GM21515 (cell line): ENCODE measurements at regions not wholly inside any gene's neighbourhood (a gene's known extent, or its start where the extent isn't known, plus 50 kb on each side); places are given as distances from the start of the nearest gene placed in this dataset.
A peak's percentile ranks its signal among the peaks of the same experiment; 100 is the strongest.
"Not testable (repeated sequence)": the region's sequence is repeated elsewhere in the genome, so short reads cannot be mapped to it uniquely, and the experiment has no call there.

Experiments
- ATAC-seq: cut with Tn5 transposase; IDR thresholded peaks from one replicate; pipeline ENCODE4 v1.9.1; 2021; ENCODE audit not compliant: unreplicated experiment

DNA sequence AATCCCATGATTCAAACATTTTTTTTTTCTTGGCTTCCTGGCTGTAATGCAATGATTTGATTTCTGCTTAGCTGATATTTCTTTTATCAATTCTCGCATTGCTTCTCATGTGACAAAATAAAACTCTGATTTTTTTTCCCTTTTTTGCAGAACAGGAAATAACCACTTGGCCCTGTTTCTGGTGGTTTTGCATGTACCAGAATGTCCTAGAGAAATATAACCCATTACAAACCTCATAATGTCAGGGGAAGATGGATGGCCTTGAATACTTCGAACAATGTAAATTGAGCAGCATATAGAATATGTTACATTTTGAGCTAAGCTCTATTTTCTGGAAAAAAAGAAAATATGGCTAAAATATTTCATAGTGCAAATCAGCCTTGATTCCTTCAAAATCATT is 275.6 kb downstream of the RAP2B start:
- no peak for ATAC-seq

DNA sequence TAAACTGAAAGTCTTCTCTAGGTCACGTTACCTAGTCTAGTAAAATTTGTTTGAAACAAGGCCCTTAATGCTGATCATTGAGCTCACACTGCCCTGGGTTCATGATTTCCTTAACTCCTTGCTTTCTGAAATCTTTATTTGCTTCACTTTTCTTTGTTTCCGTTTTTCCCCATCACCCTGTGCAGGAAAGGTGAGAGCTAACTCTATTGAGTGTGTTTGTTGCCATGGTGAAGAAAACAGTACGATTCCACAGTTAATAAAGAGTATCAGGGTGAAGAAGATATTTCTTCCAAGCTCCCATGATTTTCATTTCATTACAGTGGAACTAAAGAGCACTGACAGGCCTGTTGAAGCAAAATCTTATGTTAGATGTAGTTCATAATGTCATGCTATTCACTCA is 276.2 kb downstream of the RAP2B start:
- ATAC-seq, result no peak

DNA sequence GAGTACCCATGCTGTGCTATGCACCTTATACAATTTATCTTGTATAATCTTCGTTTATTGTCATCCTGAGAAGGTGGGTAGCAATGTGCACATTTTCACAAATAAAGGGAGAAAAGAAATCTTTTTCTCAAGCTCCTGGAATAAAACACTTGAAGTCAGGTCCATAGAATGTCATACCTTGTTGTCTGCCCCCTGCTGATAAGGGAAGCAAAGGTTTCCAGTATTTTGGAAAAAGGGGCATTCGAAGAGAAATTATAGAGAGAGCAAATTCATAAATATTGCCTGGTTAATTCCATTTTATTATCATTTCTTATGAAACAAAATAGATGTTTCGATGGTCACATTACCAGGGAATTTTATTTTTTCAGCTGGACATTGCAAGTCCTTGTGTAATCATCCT is 277.8 kb downstream of the RAP2B start:
- no peak for ATAC-seq

DNA sequence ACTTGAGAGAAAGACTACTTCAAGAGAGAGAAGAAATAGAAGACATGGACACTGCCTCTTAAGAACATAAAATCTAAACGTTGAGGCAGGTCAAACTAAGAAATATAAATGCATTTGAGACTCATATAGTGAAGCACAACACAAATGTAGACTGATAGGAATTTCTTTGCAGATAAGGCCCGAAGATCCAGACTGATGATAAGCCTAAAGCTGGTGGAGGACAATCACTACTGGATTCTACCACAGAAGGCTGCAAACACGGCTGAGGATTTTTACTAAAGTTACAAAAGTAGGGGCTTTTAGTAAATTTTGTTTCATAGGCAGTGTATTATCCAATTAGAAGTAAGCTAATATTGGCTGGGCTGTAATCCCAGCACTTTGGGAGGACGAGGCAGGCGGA is 278.3 kb downstream of the RAP2B start:
- ATAC-seq, result no peak

DNA sequence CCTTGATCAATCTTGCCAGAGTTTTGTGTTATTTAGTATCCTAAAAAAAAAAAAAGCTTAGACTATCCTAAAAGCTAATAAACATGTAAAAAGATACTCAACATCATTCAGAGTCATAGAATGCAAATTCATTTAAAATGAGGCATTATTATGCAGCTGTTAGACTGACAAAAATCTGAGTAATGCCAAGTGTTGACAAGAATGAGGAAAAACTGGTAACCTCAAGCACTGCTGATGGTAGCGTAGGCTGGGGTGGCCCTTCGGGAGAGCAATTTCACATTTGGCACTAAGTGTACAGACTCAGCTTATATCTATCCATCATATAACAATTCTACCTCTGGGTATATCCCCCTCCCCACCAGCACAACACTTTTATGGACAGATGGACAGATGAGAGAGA is 280.4 kb downstream of the RAP2B start:
- no peak for ATAC-seq

DNA sequence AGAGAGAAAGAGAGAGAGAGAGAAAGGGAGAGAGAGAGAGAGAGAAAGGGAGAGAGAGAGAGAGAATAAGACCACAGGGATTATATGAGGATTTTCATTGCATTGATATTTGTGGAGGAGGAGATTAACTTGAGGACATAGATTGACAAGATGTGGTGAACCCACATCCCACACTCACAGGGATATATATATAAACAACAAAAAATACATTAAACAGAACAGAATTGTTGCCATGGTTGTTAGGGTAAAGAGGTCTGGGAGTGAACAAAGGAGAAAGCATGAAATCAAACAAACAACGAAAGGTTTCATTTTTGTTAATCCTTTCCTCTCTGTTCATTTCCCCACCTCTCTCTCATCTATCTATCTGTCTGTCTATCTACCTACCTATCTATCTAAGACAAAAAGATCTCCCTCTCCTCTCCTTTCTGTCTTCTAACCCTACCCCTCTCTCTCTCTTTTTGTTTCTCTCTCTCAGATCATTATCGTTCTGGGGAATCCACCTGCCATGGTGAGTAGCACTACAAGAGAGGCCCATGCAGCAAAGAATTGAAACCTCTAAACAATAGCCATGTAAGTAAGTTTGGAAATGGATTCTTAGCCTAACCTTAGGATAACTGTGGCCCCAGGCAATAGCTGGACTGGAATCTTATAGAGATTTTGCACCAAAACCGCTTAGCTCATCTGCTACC is 280.9 kb downstream of the RAP2B start:
- no peak for ATAC-seq

DNA sequence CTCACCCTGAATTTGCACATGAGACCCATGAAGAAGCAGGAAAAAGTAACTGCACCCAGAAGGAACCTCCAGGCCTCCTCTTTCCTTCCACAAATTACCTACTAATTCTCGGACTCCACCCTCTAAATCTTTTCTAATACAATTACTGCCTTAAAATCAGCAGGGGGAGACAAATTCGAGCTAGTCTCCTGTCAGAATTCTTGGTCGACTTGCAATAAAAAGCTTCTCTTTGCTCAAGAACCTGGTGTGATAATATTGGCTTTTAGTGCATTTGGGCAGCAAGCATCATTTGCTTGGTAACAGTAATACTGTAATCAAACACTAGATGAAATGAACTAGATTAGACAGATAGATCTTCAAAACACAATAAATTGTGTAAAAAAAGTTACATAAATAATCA is 281.9 kb downstream of the RAP2B start:
- ATAC-seq, result no peak

DNA sequence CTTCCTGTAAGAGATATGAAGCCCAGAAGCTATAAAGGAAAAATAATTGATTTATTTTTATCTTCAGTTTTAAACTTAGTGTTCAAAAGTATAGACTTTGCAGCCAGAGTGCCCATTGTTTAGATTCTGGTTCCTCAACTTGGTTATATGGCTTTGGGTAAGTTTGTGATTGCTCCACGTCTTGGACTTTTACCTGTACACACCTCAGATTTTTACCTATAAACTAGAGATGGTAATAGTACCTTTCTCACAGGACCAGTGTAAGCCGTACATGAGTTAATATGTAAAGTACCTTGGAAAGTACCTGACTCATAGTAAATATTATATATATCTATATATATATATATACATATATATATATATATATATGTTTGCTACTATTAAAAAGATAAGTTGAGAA is 283.8 kb downstream of the RAP2B start:
- ATAC-seq, result no peak

DNA sequence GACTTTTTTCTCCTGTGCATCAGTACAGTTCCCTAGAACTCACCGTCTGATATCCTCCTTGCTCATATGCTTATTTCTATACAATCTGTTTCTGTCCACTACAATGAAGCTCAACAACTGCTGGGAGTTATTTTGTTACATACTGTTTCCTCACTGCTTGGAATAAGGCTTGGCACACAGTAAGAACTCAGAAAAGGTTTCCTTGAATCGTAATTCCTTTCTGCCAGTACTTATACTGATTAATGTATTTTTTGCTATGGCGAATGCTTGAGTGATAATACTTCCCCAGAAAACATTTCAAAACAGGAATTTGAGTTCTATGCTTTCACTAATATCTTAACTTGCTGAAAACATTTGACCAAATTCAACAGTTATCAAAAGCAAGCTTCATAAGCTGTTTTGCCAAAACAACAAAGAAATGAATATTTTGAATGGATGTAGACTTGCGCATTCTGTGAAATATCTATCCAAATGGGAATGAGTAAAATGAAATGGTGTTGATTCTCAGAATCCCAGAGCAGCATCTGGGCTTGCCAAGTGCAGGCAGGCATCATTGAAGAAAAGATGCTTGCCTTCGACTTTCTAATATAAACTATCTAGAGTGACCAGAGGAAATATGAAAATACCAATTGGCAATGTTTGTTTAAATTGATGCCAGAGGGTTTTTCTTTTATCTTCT is 286.3 kb downstream of the RAP2B start:
- no peak for ATAC-seq

DNA sequence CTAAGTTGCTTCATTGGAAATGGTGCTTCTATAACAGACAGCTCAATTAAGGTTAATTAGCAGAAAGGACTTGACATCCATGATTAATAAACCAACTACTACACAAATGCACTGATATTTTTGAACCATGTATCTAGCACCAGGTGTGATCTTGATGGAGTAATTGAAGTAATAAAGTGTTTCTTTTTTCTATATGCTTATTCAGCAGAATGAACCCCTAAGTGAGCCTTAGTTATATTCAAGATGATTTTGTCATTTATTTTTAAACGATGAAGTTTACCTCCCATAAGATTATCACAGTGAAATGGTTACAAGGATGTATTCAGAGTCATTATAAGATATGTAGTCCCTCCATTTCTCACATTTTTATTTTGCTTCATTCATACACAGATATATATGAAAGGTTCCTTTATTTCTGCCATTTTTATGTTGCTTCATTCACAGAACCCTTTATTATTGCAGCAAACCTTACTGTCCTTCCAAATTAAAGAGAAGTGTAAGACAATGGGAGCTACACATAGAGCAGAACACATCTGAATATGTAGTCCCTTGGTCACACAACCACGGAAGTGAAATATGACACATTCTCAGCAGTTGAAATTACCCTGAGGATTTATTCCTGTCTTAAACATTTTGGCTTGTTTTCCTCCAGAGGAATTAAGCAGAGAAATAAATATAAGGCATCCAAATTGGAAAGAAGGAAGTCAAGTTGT is 295.0 kb downstream of the RAP2B start:
- ATAC-seq, result no peak

DNA sequence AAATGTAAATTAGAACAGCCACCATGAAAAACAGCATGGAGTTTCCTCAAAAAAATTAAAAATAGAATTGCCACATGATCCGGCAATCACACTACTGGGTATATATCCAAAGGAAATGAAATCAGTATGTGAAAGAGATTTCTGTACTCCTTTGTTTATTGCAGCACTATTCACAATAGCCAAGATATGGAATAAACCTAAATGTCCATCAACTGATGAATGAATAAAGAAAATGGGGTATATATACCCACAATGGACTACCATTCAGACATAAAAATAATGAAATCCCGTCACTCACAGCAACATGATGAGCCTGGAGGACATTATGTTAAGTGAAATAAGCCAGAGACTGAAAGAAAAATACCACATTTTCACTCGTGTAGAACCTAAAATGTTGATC is 296.9 kb downstream of the RAP2B start:
- no peak for ATAC-seq

DNA sequence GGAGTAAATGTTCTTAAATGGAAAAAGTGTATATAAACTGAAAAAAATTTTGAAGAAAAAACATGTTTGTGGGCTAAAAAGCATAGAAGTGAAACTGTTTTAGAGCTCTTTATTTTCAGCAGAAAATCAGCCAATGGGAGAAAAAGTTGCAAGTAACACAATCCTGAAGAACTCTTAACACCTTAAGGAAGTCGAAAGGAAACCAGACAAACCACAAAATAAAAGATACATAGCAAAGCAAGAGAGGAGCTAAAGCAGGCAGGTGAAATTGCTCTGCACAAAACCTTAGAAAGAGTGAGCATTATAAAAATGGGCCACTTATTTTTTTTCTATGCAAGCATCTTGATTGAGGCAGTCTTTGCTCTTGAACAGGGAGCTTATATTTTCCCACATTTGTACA is 300.5 kb downstream of the RAP2B start:
- no peak for ATAC-seq

DNA sequence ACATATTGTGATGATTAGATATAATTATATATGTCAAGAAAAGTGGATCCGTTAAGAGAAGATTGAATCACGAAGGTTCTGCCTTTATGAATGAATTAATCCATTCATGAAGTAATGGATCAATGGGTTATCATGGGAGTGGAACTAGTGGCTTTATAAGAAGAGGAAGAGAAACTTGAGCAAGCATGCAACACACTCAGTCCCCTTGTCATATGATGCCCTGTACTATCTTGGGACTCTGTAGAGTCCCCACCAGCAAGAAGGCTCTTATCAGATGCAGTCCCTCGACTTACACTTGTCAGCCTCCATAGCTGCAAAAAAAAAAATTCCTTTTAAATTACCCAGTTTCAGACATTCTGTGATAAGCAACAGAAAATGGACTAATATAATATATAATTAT is 301.9 kb downstream of the RAP2B start:
- peak; percentile 93 for ATAC-seq

DNA sequence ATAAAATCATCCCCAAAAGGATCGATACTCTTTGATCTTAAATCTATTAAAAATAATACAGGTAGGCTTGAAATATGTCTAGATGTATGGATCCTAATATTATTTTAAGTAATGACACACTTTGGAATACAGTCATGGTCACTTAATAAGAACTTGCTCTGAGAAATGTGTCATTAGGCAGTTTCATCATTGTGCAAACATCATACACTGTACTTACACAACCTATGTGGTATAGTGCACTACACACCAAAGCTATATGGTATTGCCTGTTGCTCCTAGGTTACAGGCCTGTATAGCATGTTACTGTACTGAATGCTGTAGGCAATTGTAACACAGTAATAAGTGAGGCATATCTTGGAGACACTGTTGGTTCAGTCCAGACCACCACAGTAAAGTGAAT is 307.1 kb downstream of the RAP2B start:
- ATAC-seq, result no peak

DNA sequence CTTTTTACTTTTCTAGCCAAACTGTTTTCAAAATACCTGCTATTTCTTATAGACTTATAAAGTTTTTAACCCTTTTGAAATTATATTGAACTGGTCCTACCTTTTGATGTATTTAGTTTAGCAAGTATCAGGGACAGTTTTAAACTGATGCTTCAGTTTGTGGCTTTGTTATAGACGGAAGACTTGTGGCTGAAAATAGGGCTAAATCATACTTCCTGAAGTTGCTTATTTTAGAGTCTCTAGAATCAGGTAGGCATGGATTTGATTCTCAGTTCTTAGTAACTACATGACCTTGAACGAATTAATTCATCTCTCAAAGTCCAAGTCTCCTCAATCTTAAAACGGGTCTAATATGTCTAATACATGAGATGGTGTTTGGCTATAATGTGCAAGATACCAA is 322.8 kb downstream of the RAP2B start:
- ATAC-seq, result no peak

DNA sequence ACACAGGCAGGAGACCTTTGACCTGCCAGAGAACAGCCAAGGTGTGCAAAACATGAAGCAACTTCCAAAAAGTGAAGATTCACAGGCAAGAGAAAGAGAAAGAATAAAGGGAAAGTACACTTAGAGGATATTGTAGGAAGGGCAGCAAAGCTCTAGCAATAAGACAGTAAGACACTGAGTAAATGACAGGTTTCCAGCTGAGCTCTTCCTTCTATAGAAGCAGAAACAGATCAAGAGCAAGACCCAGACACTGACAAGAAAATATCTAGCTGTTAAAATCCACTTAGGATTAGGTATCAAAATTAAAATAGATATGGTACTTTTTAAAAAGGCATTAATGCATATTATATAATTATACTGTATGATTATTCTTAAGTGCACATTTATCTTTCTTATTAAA is 333.4 kb downstream of the RAP2B start:
- no peak for ATAC-seq

DNA sequence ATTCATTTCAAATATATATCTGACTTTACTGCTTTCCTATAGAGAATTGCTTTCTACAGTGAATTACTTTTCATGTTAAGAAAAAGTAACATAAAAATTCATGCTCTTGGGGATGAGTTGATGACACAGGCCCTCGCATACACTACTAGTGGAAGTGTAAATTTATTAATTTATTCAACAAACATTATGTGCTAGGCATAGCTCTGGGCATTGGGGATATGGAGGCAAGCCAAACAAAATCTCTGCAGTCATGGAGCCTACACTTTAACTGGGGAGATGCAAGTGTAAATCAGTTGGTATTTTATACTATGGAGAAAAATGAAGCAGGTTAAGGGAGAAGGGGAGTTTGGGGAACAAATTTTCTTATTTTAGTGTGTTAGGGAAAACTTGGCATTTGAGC is 340.7 kb downstream of the RAP2B start:
- ATAC-seq, result no peak

DNA sequence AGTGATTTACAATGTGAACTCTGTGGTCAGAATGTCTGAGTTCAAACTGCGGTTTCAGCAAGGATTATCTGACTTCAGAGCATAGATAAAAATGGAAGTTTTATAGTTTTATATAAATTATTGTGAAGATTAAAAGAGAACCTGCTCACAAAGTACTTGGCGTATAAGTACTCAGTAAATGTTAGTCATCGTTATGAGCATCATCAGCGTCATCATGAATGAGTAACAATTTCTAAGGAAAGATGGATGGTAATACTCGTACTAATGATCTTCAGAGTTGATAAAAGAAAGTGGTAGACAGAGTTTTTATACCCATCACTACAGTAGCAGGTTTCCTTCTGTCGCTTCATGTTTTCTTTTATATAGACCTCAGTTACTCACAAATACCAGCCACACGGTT is 341.8 kb downstream of the RAP2B start:
- ATAC-seq, result no peak

DNA sequence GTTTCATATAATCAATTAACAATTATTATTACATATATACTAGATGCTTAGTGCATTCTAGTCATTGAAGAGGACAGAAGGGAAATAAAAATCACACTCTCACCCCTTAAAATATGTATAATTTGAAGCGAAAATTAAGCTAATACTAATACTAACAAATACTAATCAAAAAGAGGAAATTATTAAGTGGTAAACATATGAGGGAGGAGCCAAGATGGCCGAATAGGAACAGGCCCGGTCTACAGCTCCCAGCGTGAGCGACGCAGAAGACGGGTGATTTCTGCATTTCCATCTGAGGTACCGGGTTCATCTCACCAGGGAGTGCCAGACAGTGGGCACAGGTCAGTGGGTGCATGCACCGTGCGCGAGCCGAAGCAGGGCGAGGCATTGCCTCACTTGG is 344.2 kb downstream of the RAP2B start:
- not testable (repeated sequence) for ATAC-seq

DNA sequence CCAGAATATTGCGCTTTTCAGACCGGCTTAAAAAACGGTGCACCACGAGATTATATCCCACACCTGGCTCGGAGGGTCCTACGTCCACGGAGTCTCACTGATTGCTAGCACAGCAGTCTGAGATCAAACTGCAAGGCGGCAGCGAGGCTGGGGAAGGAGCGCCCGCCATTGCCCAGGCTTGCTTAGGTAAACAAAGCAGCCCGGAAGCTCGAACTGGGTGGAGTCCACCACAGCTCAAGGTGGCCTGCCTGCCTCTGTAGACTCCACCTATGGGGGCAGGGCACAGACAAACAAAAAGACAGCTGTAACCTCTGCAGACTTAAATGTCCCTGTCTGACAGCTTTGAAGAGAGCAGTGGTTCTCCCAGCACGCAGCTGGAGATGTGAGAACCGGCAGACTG is 344.7 kb downstream of the RAP2B start:
- not testable (repeated sequence) for ATAC-seq

DNA sequence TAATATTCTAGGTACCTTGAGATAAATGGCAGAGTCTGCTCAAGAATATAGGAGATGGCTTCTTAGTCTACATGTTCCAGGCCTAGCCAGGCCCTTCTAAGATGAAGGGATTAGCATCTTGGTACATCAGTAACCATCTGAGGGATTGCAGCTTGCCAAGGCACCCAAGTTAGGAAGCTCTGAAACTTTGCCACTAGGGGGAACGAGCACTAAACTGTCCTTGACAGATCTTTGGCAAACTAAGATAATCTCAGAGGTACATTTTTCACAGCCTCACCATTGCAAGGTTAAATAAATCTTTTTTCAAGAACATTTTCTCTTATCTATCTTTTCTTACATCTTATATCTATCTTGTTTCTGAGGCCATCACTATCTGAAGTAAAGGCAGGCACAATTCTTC is 351.2 kb downstream of the RAP2B start:
- ATAC-seq, result no peak

DNA sequence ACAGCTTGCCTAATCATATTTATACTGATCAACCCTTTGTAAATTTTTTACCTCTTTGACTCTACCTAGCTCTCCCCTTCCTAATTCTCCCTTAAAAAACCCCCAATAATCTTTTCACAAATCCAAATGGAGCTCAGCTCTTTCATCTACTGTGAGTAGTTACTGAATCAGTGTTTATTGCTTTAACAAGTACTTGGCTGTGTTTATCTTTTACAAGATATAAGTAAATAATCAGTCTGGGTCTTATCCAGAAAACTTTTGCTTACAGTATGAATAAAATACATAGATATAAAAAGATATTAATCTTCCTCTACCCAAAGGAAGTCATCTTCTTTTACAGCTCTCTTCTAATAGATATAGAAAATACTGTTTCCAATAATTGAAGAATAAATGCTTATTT is 366.4 kb downstream of the RAP2B start:
- ATAC-seq, result no peak
